ENCODE measurements at regions not wholly inside any gene's neighbourhood (a gene's known extent, or its start where the extent isn't known, plus 50 kb on each side); places are given as distances from the start of the nearest gene placed in this dataset.

DNA sequence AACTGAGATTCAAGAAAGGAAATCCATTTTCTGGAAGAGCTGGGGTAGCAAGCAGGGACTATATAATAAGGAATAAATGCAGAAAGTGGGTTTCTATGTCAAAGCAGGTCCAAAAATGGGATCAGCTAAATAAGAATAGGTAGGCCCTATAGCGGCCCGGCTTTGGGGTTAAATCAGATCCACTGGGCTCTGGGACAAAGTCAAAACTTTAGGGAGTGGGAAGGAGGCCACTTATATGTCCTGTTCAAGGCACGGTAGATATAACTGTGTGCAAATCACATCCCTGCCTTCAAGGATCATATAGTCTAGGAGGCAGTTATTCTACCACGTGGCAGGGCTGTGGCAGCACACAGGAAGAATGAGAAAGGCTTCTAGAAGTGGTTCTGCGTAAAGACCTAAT, 191.4 kb upstream of the CDYL start:
- no peak for DNase-seq

DNA sequence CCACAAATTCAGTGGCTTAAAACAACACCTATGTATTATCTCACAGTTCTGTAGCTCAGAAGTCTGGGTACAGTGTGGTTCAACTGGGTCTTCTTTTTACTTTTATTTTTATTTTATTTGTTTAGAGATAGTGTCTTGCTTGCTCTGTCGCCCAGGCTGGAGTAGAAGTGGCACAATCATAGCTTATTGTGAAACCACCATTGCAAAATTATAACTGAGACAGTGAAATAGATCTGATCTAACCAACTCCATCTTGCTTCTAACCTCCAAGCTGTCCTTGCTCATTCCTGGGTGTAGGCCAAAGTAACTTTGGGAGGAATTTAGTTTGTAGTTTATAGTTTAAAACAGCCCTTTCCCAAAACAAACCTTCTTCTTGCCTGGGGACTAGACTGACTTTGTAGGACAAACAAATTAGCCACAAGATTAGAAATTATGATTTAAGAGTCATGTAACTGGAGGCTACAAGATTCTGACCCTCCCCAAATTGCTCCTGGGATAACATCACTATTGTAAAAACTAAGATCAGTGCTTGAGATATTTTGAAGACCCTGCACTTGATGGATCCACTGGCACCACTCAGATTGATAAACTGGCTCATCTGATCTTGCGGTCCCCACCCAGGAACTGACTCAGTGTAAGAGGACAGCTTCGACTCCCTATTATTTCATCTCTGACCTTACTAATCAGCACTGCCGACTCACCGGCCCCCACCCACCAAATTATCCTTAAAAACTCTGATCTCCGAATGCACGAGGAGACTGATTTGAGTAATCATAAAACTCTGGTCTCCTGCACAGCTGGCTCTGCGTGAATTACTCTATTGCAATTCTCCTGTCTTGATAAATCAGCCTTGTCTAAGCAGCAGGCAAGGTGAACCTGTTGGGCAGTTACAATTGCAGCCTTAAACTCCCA, 193.4 kb upstream of the CDYL start:
- DNase-seq, result no peak

DNA sequence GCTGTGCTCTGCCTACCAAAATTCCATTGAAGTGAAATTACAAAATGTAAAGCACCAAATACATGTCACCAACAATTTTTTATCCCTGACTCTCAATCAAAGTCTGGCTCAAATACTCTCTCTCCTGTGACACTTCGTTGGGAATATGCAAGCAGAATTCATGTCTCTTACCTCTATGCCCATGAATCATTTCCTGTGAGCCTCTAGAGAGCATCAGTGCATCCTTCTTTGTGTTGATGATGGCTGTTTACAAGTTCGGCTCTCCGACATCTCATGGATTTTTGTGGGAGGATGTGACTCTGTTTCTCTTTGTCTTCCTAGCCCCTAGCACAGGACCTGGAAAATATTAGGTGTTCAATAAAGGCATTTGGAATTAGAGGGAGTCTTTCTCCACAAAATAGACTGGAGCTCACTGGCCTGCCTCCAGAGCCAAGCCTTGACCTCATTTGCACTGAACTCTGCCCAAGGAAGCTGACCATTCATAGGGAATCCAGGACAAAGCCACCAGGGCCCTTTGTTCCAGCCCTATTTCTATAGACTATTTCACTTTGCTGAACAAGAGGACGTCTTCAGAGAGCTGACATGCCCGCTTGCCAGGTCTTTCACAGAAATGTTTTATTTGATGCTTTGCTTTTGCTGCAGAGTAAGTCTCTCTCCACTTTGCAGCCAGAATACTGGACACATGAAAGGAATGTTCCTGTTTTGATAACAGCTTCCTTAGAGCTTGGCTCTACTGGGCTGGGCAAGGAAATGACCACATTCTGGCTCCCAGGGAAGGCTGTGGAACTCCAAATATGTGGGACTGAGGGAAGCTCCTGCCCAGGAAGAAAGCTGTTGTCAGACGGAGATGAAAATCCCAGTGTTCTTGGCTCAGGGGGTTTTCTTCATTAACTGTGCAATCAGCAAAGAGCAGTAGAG, 194.5 kb upstream of the CDYL start:
- no peak for DNase-seq

DNA sequence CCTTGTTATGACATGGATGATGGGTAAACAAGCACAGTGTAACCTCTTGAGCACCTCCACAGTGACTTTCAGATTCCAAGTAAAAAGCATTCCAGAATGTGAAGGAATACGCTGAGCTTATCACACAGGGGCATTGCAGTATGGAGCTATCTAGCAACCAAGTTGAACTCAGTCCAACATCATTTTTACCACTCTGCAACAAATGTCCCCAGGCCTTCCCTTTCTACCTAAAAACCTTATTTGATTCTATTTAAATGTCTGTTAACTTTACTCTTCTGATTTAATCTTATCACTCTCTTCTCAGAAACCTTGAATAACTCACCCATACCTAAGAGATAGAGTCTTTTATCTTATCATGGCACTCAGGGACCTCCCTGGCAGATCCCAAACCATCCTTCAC, 195.8 kb upstream of the CDYL start:
- no peak for DNase-seq

DNA sequence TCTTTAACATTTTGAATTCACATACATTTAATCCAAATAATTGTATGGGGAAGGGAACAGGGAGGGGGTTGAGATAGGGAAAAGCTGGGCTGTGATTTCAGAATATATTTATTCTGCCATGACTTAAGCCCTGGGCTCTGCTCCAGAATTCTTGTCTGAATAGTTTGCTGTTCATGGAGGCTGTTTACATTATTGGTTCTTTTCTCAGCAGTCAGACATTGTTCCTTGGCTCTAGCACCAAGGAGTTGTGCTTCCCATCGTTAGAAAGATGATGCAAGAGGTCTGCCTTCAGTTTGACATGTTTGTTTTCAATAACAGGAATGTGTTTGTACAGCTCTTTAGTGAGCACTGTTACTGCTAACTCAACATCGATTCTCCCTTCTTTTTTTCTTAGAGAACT, 198.8 kb upstream of the CDYL start:
- no peak for DNase-seq

DNA sequence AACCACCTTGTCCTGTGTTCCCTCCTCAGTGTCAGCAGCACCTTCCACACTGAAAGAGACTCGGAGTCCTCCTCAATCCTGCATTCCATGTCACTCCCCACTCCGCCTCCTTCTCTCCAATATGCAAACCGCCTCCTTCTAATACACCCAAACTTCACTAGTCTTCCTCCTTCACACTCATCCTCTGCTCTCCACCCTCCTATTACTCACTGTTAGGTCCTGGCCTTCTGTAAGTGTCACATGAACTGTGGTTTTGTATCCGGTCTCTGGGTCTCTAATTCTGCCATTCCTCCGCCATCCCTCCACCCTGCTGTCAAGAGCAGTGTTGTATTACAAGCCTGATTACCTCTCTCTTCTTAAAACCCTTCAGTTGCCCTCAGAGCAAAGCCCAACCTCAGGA, 200.5 kb upstream of the CDYL start:
- no peak for DNase-seq

DNA sequence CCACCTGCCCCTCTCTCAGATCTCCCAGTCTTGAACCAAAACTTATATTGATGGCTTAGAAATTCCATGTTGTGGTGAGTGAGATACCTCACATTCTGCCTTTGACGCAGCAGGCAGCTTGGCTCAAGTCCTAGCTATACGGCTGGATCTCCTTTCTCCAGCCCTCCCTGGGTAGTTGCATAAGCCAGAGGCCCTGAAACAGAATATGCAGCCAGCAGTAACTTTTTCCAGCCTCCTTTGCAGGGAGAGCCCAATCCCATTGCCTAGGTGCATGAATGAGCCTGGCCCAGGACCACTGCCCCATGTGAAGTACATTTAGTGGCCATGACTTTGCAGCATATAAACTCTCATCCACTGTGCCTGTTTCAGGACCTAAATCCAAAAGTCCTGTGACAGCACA, 202.2 kb upstream of the CDYL start:
- DNase-seq, result no peak

DNA sequence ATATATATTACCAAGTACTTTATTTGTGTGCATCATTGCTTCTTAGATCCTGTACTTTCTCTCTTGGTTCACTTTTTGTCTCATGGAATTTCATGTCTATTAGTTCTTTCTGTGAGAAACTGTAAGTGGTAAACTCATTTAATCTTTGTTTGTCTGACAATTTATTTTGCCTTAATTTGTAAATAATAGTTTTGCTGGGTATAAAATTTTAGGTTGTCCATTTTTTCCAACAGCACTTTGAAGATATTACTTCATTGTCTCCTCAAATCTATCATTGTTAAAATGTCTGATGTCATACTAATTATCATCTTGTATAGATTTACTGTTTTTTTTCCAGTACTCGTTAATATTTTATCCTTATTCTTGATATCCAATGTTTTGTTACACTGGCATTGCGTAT, 205.2 kb upstream of the CDYL start:
- no peak for DNase-seq

DNA sequence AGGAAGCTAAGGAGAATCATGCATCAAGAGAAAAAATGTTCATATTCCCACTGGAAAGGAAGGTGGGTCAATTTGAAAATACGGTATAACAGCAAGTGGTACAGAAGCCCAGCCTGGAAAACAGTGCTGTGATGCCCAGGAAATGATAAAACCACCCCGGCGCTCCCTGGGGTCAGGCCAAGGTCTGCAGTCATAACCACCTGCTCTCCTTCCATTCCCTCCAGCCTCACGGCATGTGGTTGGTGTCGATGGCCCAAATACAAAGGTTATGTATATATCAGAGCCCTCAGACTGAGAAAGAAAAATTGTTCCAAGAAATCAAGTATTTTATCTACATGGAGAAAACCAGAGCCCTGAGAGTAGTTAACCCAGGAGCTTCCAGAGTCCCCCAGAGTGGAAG, 208.1 kb upstream of the CDYL start:
- no peak for DNase-seq

DNA sequence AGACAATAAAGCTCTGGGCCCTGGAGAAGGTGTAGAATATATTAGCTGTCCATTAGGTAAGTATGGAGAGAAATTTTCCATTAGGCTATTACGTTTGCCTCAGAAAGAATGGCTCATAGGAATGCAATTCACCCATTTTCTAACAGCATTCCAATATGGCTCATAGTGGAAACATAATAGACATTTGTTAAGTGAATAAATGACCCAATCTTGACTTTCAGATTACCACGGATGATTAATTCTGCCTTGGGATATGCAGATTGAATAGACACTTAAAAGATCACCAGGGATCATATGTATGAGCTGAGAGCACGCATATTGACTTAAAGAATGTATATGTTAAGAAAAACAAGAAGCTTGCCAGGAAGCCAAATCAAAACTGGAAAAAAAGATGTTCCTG, 209.1 kb upstream of the CDYL start:
- no peak for DNase-seq

DNA sequence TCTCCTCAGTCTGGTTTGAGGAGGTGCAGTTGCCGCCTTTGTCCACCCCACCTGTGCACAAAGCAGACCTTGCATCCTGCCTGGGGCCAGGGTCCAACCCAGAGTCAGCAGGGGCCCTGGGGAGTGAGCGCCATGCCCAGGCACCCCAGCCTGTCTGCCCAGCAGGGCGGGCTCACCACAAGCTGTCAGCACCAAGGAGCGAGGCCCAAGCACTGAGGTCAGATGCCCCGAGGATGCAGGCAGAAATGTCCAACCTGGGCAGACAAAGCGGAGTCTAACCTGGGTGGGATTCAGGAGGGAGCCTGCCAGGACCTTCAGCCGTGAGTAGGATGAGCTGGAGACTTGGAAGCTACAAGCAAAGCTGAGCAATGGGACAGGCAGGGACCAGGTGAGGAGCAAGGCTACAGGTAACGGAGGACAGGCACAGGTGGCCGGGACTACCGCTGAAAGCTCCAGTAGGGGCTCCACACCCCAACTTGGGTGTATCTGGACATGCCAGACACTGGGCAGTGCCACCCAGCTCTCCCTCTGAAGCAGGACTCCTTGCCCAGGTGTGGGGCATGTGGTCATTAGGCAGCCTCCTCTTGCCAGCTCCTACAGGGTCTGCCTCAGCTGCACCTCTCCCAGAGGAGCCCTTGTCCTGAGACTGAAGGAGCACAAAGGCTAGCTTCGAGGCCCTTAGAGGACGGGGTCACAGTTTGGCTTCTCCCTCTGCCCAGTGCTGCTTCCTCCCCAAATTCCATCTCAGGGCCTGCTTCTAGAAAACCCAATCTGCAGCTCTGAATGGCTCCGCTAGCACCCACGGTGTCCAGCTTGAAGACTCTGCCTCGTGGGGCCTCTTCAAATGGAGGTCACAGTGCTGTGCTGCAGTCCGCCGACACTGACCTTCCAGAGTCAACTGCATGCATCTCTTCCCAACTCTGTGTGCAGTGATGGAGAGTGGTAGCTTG, 210.6 kb upstream of the CDYL start:
- no peak for DNase-seq

DNA sequence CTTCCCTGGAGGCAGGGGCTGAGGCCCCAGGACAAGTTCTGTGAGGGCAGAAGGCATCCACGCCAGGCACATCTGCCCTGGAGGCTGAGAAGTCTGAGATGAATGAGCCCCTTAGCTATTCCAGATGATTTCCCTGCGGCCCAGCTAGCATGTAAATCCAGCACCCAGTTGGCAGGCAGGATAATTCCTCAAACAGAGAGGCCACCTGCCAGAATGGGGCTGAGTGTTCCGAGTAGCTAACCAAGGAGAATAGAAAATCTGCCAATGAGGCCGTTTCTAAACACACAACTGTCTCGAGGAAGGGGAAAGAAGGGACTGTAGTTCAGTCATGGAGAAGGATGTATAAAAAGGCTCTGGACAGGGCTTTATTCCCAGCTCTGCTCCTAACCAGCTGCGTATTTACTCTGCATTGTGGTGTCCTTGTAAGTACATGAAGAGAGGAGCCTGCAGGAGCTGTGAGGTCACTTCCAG, 211.4 kb upstream of the CDYL start:
- DNase-seq, result no peak

DNA sequence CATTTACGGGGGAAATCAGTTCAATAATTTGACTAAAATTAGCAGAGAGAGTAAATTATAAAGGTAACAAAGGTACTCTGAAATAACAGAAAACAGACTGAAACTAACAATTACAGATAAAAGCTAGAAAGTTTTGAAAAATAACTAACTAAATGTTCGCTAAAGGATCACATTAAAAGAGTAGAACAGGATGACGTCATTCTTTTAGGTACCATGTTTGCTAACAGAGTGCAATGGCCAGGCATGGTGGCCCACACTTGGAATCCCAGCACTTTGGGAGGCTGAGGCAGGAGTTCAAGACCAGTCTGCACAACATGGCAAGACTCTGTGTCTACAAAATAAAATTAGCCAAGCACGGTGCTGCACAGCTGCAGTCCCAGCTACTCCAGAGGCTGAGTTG, 212.3 kb upstream of the CDYL start:
- no peak for DNase-seq

DNA sequence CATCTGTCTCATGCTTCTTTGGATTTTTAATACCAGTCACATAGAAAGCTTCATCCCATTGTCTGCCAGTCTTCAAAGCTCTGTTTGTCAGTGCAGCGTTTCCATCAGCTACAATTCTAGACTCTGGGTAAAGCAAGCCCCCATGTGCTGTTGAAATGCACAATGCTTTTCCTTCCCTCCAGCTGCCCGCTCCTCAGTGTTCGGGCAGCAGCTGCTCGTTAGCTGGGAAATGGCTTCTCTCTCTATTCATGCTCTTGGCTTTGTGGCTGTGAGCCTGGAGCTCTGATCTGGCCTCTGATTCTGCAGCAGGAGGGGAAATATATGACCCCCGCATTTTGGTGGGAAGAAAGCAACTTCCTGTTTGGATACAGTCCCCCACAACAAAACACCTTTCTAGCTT, 213.0 kb upstream of the CDYL start:
- DNase-seq, result no peak

DNA sequence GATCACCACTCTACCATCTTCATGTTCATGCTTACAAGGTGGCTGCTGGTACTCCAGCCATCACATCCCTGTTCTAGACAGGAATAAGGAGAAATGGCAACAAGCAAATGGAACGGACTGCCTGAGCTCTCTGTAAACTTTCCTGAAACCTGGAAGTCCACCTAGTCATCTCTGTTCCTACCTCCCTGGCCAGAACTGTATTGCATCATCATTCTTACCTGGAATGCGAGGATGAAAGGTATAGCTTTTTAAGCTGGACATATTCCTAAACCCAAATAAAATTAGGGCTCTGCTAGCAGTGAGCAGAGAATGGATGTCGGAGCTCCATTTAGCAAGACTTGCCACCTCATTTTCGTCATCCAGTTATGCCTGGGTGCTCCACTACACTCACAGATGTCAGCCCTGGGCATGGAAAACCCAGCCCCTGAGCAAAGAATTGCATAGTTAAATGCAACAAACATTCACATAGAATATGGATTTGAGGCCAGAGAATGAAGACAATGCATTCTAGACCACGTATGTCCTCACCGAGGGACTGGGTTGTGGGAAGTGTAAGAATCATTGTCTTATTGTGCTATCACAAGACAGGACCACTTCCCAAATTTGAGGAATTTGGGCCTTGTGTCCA, 214.3 kb upstream of the CDYL start:
- no peak for DNase-seq

DNA sequence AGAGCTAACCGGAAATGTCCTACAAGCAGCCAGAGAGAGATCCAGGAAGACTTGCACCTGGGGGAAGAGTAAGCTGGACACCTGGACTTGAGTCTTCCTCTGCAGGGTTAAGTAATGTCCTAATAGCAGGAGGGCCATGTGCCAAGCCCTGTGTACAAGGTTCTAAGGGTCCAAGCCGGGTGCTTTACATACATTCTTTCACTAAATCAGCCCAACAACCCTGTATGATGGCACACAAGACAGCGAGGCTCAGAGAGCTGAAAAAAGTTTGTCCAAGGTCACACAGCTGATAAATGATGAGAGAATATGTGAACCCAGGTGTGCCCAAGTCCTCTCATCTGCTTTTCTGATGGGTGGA, 215.1 kb upstream of the CDYL start:
- no peak for DNase-seq

DNA sequence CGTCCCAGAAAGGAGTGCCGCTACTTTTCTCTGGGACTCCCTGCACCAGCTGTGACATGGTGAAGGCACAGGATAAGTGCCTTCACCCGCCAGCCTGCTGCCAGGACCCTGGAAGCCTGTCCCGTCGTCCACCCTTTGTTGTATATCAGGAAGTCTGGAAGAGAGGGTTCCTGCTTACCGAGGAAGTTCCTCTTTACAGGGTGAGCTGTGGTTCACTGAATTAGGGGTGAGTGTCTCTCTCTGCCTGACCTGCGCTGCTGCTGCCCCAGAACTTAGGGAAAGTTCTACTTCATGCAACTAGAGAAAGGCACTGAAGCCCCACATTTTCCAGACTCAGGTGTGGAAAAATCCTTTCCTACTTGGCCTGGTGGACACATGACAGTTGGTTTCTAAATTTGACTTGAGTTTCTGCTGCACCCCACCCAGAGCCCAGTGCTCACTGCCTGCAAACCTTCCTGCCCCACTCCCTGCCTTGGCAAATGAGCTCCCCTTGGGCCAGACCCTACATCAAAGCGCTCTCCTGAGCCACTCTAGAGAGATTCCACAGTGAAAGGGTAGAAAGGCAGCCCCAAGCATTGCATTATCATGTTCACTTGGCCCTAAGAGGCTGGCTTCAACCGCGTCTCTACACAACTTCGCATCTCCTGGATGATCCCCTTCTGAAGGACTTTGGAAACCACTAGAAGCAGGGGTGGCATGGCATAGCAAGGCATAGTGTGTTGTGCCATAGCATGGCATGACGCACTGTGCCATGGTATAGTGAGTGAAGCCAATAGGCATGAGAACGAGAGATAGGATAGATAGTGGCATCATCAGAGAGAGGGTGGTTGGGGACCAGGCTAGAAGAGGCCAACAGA, 215.8 kb upstream of the CDYL start:
- DNase-seq, result no peak

DNA sequence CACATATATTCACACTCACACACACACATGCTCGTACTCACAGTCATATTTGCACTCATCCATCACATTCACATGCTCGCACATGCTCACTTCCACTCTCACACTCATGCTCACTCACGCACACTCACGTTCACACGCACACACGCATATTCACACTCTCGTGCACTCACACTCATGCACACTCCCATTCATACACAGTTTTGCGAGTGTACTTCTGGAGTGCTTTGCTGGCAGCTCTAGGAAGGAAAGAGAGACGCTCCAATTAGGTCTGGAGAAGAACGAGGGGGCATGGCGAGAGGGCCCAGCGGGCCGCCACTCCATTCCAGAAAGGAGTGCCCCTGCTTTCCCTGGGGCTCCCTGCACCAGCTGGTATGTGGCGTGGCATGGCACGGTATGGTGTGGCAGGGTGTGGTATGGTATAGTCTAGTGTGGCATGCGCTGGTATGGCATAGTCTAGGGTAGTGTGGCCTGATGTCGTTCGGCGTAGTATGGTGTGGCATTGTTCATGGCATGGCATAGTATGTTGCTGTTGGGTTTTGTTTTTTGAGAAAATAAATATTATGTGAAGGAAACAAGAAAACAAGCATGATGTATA, 216.8 kb upstream of the CDYL start:
- no peak for DNase-seq

DNA sequence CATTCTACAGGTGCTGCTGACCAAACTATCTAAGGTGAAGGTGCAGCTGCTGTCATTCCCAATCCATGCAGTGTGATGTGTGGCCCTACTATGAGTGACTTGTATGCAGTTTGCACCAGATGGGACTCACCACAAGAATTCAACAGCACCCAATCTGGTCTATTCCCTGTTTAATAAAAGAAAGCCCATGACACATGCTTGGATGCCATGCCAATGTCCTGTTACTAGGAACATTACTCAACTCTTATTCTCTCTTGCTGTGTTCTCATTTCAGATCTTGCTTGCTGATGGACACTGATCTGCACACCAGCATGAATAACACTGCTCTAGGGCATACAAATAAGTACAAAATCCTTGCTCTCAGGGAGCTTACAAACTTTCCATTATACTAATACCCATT, 221.6 kb upstream of the CDYL start:
- no peak for DNase-seq

DNA sequence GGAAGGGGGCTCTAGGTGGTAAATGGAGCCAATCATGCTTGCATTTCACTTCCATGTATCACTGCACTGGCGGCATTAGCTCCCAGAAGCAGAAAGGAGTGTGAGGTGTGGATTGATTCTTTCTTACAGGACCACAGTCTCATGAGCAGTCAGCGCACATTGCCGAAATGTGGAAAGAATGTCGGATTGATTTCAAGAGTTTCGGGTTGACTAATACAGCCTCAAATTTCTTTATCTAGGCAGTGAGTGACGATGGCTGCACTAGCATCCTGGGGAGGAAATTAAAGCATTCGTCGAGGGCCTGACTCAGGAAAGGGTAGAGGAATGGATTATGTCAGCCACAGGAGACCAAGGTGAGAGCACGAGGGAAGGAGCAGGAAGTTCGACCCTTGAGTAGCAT, 222.8 kb upstream of the CDYL start:
- DNase-seq, result no peak

DNA sequence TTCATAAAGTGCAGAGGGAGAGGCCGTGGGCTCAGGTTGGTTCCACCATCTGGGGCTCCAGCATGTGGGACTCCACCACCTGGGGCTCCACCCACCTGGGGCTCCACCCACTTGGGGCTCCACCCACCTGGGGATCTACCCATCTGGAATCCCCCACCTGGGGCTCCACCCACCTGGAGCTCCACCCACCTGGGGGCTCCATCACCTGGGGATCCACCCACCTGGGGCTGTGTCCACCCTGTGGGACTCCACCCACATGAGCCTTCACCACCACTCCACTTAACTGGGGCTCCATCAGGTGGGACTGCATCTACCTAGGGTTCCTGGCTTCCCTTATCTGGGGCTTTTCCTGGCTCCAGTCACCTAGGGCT, 226.0 kb upstream of the CDYL start:
- DNase-seq, result no peak

Measured in T-helper 9 cell (primary cell).